H54 (cell line): ENCODE measurements at regions not wholly inside any gene's neighbourhood (a gene's known extent, or its start where the extent isn't known, plus 50 kb on each side); places are given as distances from the start of the nearest gene placed in this dataset.

Source experiments
- DNase-seq: peaks from one replicate; pipeline ENCODE4 v3.0.0; 2011; ENCODE audit warnings: low spot score, mixed read lengths; ENCODE audit not compliant: insufficient read length
- FAIRE-seq: peaks from 3 replicates; lab custom pipeline; 2011; peaks lifted over from hg19 to GRCh38; lab: Jason Lieb, UNC
- POLR2A ChIP-seq: IDR thresholded peaks from 2 replicates; pipeline ENCODE4 v1.6.1; 2011; ENCODE audit warnings: low read depth, mild to moderate bottlenecking, low read length

GRCh38 chr6:3578981-3579380, 122.1 kb upstream of the SLC22A23 start:
- FAIRE-seq (no peak), DNase-seq (no peak)
- TF ChIP-seq POLR2A, result no peak

- DNase-seq (no peak), FAIRE-seq (no peak)
- TF ChIP-seq POLR2A, result no peak
Measured at GRCh38 chr6:3577517-3577916, 120.7 kb upstream of the SLC22A23 start.

GRCh38 chr6:3575701-3576100, 118.9 kb upstream of the SLC22A23 start:
- TF ChIP-seq POLR2A, result no peak
- FAIRE-seq, result no peak
- no peak for DNase-seq

- TF ChIP-seq POLR2A, result no peak
- no peak for DNase-seq
- FAIRE-seq, result no peak
Measured at GRCh38 chr6:3575166-3575565, 118.3 kb upstream of the SLC22A23 start.

- no peak for FAIRE-seq
- TF ChIP-seq POLR2A, result no peak
- DNase-seq, result no peak
Measured at GRCh38 chr6:3573670-3574069, 116.8 kb upstream of the SLC22A23 start.

GRCh38 chr6:3571836-3572235, 115.0 kb upstream of the SLC22A23 start:
- no peak for TF ChIP-seq POLR2A
- DNase-seq, result no peak
- FAIRE-seq, result no peak

- DNase-seq, result no peak
- no peak for FAIRE-seq
- TF ChIP-seq POLR2A, result no peak
Measured at GRCh38 chr6:3571250-3571681, 114.4 kb upstream of the SLC22A23 start.

- no peak for TF ChIP-seq POLR2A
- FAIRE-seq (no peak), DNase-seq (no peak)
Measured at GRCh38 chr6:3569816-3570215, 113.0 kb upstream of the SLC22A23 start.

GRCh38 chr6:3568396-3569082, 111.7 kb upstream of the SLC22A23 start:
- no peak for FAIRE-seq
- TF ChIP-seq POLR2A, result no peak
- DNase-seq, result no peak

GRCh38 chr6:3566812-3567211, 110.0 kb upstream of the SLC22A23 start:
- no peak for TF ChIP-seq POLR2A
- FAIRE-seq (no peak), DNase-seq (no peak)

- no peak for FAIRE-seq
- TF ChIP-seq POLR2A, result no peak
- DNase-seq, result no peak
Measured at GRCh38 chr6:3565291-3565690, 108.4 kb upstream of the SLC22A23 start.

- no peak for TF ChIP-seq POLR2A
- FAIRE-seq (no peak), DNase-seq (no peak)
Measured at GRCh38 chr6:3561725-3562124, 104.9 kb upstream of the SLC22A23 start.

GRCh38 chr6:3560211-3560610, 103.4 kb upstream of the SLC22A23 start:
- TF ChIP-seq POLR2A, result no peak
- DNase-seq (no peak), FAIRE-seq (no peak)

GRCh38 chr6:3559561-3559960, 102.7 kb upstream of the SLC22A23 start:
- TF ChIP-seq POLR2A, result no peak
- FAIRE-seq (no peak), DNase-seq (no peak)

- no peak for FAIRE-seq
Measured at GRCh38 chr6:3557336-3557735, 100.5 kb upstream of the SLC22A23 start.

GRCh38 chr6:3553254-3553653, 96.4 kb upstream of the SLC22A23 start:
- no peak for TF ChIP-seq POLR2A
- FAIRE-seq, result no peak
- DNase-seq, result no peak

More at GRCh38 chr6:3557336-3557735, 100.5 kb upstream of the SLC22A23 start:
- no peak for TF ChIP-seq POLR2A
- DNase-seq, result no peak
